ENCODE measurements at regions not wholly inside any gene's neighbourhood (a gene's known extent, or its start where the extent isn't known, plus 50 kb on each side); places are given as distances from the start of the nearest gene placed in this dataset.

DNA sequence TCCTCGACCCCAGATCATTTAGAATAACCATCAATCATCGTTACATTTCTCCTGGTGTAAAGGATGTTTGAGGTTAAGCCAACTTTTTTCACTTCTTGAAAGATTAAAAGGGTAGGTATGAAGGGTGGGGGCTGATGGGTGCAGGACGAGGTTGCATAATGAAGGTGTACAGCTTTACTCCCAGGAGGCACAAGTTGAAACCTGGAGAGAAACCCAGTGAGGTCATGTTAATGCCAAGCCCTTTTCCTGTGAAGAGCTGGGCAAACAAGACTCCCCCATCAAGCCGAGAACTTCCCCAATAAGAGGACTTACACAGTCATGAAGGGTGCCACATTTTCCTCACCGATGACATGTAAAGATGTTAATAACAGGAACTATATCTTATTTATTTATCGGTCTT lies 84.3 kb downstream of the FZD10 start:
- TF ChIP-seq CTCF (IDR thresholded peaks at IDR 0.05; ENCODE audit: low read length) (no peak), EZH2phosphoT487 (IDR thresholded peaks at IDR 0.05; ENCODE audit: low read length) (no peak), EZH2 (optimal IDR thresholded peaks at IDR 0.05; ENCODE audit: low read depth, low read length) (no peak)

All from MM.1S (cell line).